Activated T-helper 17 cell treated with anti-CD3 and anti-CD28 coated beads, Interleukin-2, amount 50 U/mL, for 72 hours (primary cell): ENCODE measurements at regions not wholly inside any gene's neighbourhood (a gene's known extent, or its start where the extent isn't known, plus 50 kb on each side); places are given as distances from the start of the nearest gene placed in this dataset.

Experiments
- ATAC-seq: fragments of 150-1000 bp; cut with Tn5 transposase; replicated peaks from 2 replicates; pipeline ENCODE4 v1.10.0; 2021; ENCODE audit warnings: mild to moderate bottlenecking, moderate library complexity
- H3K27ac Mint-ChIP-seq: one replicate; pipeline ENCODE4 v1.8.0; 2022; ENCODE audit warnings: mixed read lengths
- H3K27me3 Mint-ChIP-seq: one replicate; pipeline ENCODE4 v1.8.0; 2022; ENCODE audit warnings: mixed read lengths
- H3K36me3 Mint-ChIP-seq: one replicate; pipeline ENCODE4 v1.8.0; 2022; ENCODE audit warnings: low read depth, mild to moderate bottlenecking, mixed read lengths
- H3K4me1 Mint-ChIP-seq: one replicate; pipeline ENCODE4 v1.8.0; 2022; ENCODE audit warnings: mixed read lengths
- H3K4me3 Mint-ChIP-seq: one replicate; pipeline ENCODE4 v1.8.0; 2022; ENCODE audit warnings: mild to moderate bottlenecking, mixed read lengths
- H3K9me3 Mint-ChIP-seq: one replicate; pipeline ENCODE4 v1.8.0; 2022; ENCODE audit warnings: mixed read lengths

- Mint-ChIP-seq H3K27me3 (peaks cover 7% of the 10 kb centered on the region), H3K4me1 (no peaks in the 10 kb centered on the region), H3K9me3 (no peaks in the 10 kb centered on the region), H3K36me3 (no peaks in the 10 kb centered on the region), H3K27ac (no peak overlapping the region), H3K4me3 (no peak overlapping the region)
- no peak for ATAC-seq
Observed at GRCh38 chr5:168052686-168053085, 238.8 kb upstream of the WWC1 start.

GRCh38 chr5:168054091-168054490 lies 237.4 kb upstream of the WWC1 start:
- no peak for ATAC-seq
- Mint-ChIP-seq H3K4me3 (no peak overlapping the region), H3K9me3 (no peaks in the 10 kb centered on the region), H3K27me3 (peaks cover 7% of the 10 kb centered on the region), H3K4me1 (no peaks in the 10 kb centered on the region), H3K27ac (no peak overlapping the region), H3K36me3 (no peaks in the 10 kb centered on the region)

GRCh38 chr5:168055141-168055683 lies 236.2 kb upstream of the WWC1 start:
- Mint-ChIP-seq H3K36me3 (no peaks in the 10 kb centered on the region), H3K4me1 (no peaks in the 10 kb centered on the region), H3K27me3 (peaks cover 2% of the 10 kb centered on the region), H3K9me3 (no peaks in the 10 kb centered on the region), H3K4me3 (no peak overlapping the region), H3K27ac (no peak overlapping the region)
- no peak for ATAC-seq

GRCh38 chr5:168055961-168056360 lies 235.5 kb upstream of the WWC1 start:
- no peak overlapping the region for H3K4me3 Mint-ChIP-seq
- H3K27ac Mint-ChIP-seq, result no peak overlapping the region
- H3K4me1 Mint-ChIP-seq, result no peaks in the 10 kb centered on the region
- no peaks in the 10 kb centered on the region for H3K36me3 Mint-ChIP-seq
- ATAC-seq, result no peak
- H3K27me3 Mint-ChIP-seq, result no peaks in the 10 kb centered on the region
- no peaks in the 10 kb centered on the region for H3K9me3 Mint-ChIP-seq

- no peak for ATAC-seq
- Mint-ChIP-seq H3K27me3 (no peaks in the 10 kb centered on the region), H3K4me3 (no peak overlapping the region)
Observed at GRCh38 chr5:168056499-168057182, 234.8 kb upstream of the WWC1 start.

GRCh38 chr5:168057905-168058304 lies 233.5 kb upstream of the WWC1 start:
- H3K27ac Mint-ChIP-seq, result no peak overlapping the region
- no peak for ATAC-seq
- H3K36me3 Mint-ChIP-seq, result no peaks in the 10 kb centered on the region
- no peaks in the 10 kb centered on the region for H3K9me3 Mint-ChIP-seq
- H3K27me3 Mint-ChIP-seq, result peaks cover 3% of the 10 kb centered on the region
- H3K4me1 Mint-ChIP-seq, result no peaks in the 10 kb centered on the region
- no peak overlapping the region for H3K4me3 Mint-ChIP-seq

More at GRCh38 chr5:168056499-168057182, 234.8 kb upstream of the WWC1 start:
- Mint-ChIP-seq H3K4me1 (no peaks in the 10 kb centered on the region), H3K36me3 (no peaks in the 10 kb centered on the region), H3K27ac (no peak overlapping the region), H3K9me3 (no peaks in the 10 kb centered on the region)

- Mint-ChIP-seq H3K36me3 (no peaks in the 10 kb centered on the region), H3K27ac (no peak overlapping the region), H3K9me3 (no peaks in the 10 kb centered on the region), H3K27me3 (peaks cover 3% of the 10 kb centered on the region), H3K4me1 (no peaks in the 10 kb centered on the region), H3K4me3 (no peak overlapping the region)
- no peak for ATAC-seq
Observed at GRCh38 chr5:168059131-168059530, 232.3 kb upstream of the WWC1 start.

GRCh38 chr5:168062239-168062638 lies 229.2 kb upstream of the WWC1 start:
- Mint-ChIP-seq H3K27ac (no peak overlapping the region), H3K36me3 (no peaks in the 10 kb centered on the region), H3K4me3 (no peak overlapping the region), H3K9me3 (no peaks in the 10 kb centered on the region), H3K4me1 (no peaks in the 10 kb centered on the region), H3K27me3 (peaks cover 7% of the 10 kb centered on the region)
- no peak for ATAC-seq

GRCh38 chr5:168064457-168064856 lies 227.0 kb upstream of the WWC1 start:
- Mint-ChIP-seq H3K9me3 (no peaks in the 10 kb centered on the region), H3K27me3 (peaks cover 7% of the 10 kb centered on the region), H3K27ac (no peak overlapping the region), H3K36me3 (no peaks in the 10 kb centered on the region), H3K4me3 (no peak overlapping the region), H3K4me1 (no peaks in the 10 kb centered on the region)
- ATAC-seq, result no peak

- Mint-ChIP-seq H3K27me3 (peaks cover 7% of the 10 kb centered on the region), H3K4me3 (no peak overlapping the region), H3K36me3 (no peaks in the 10 kb centered on the region), H3K4me1 (no peaks in the 10 kb centered on the region), H3K27ac (no peak overlapping the region), H3K9me3 (no peaks in the 10 kb centered on the region)
- ATAC-seq, result no peak
Observed at GRCh38 chr5:168064933-168065622, 226.4 kb upstream of the WWC1 start.

- no peak overlapping the region for H3K27ac Mint-ChIP-seq
- H3K4me3 Mint-ChIP-seq, result no peak overlapping the region
- H3K9me3 Mint-ChIP-seq, result no peaks in the 10 kb centered on the region
- H3K4me1 Mint-ChIP-seq, result no peaks in the 10 kb centered on the region
- no peaks in the 10 kb centered on the region for H3K36me3 Mint-ChIP-seq
- no peak for ATAC-seq
- H3K27me3 Mint-ChIP-seq, result peaks cover 7% of the 10 kb centered on the region
Observed at GRCh38 chr5:168066536-168067208, 224.8 kb upstream of the WWC1 start.

GRCh38 chr5:168070761-168071160 lies 220.7 kb upstream of the WWC1 start:
- Mint-ChIP-seq H3K4me1 (no peaks in the 10 kb centered on the region), H3K27ac (no peak overlapping the region), H3K27me3 (no peaks in the 10 kb centered on the region), H3K4me3 (no peak overlapping the region), H3K9me3 (no peaks in the 10 kb centered on the region), H3K36me3 (no peaks in the 10 kb centered on the region)
- no peak for ATAC-seq

- Mint-ChIP-seq H3K36me3 (no peaks in the 10 kb centered on the region), H3K27me3 (no peaks in the 10 kb centered on the region), H3K27ac (no peak overlapping the region), H3K4me3 (no peak overlapping the region), H3K4me1 (no peaks in the 10 kb centered on the region), H3K9me3 (no peaks in the 10 kb centered on the region)
- no peak for ATAC-seq
Observed at GRCh38 chr5:168072665-168073064, 218.8 kb upstream of the WWC1 start.

- no peak for ATAC-seq
Observed at GRCh38 chr5:168073311-168073710, 218.1 kb upstream of the WWC1 start.

More at GRCh38 chr5:168073311-168073710, 218.1 kb upstream of the WWC1 start:
- H3K36me3 Mint-ChIP-seq, result no peaks in the 10 kb centered on the region
- no peaks in the 10 kb centered on the region for H3K4me1 Mint-ChIP-seq
- no peak overlapping the region for H3K27ac Mint-ChIP-seq
- H3K27me3 Mint-ChIP-seq, result no peaks in the 10 kb centered on the region
- no peaks in the 10 kb centered on the region for H3K9me3 Mint-ChIP-seq
- H3K4me3 Mint-ChIP-seq, result no peak overlapping the region
